ENCODE measurements at regions not wholly inside any gene's neighbourhood (a gene's known extent, or its start where the extent isn't known, plus 50 kb on each side); places are given as distances from the start of the nearest gene placed in this dataset.

DNA sequence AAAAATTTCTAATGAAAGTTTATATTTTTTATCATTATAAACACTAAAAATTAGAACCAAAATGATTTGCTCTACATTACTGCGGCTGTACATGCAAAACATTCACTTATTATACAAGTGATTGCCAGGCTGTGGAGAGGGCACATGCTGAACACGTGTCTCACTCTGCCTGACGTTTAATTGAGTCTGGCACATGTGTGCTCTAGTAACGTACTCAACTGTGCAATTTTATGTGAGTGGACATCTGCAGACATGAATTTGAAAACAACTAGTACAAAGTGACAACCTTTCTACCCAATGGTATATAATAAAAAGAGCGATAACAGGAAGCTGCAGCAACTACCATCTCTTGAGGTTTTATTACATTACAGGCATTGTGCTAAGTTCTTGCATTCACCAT lies 341.4 kb downstream of the KLF12 start:
- no peaks in the 10 kb centered on the region for H3K9me3 ChIP-seq (ENCODE audit: control insufficient read depth in 2 of 3, low read length in 3 of 3)
- ChIA-PET CTCF (no interaction called here), POLR2A (interaction anchor here (1.0 to 1.5 kb wide), 3 partner anchors 10 to 72 kb away, joined by 3 to 9 read pairs (median 3); no protein-coding TSS in a partner anchor)
- intact Hi-C loops (cut with micrococcal nuclease) = loop anchor here in 1 of 2 donors (2.0 kb wide), 2 partner anchors 16 kb away; no protein-coding TSS in a partner anchor
- peaks cover 11 to 47% (median 42%) of the 10 kb centered on the region in 5 donors for H3K36me3 Mint-ChIP-seq
- no peaks in the 10 kb centered on the region for H3K27me3 ChIP-seq (ENCODE audit: control insufficient read depth in 2 of 2, insufficient read depth in 2 of 2, low read length in 2 of 2)
- peak overlapping the region in 2 of 10 donors; percentile 5 to 34 for H3K4me3 Mint-ChIP-seq
- peaks cover 0 to 4% (median 0%) of the 10 kb centered on the region in 11 donors for H3K9me3 Mint-ChIP-seq
- H3K27ac ChIP-seq (ENCODE audit: low read depth, low read length) = no peak overlapping the region
- H3K4me3 ChIP-seq (ENCODE audit: low read length) = no peak overlapping the region
- peaks cover 0 to 70% (median 54%) of the 10 kb centered on the region in 7 donors for H3K4me1 Mint-ChIP-seq
- no peak for ATAC-seq
- H3K4me1 ChIP-seq (ENCODE audit: control insufficient read depth in 2 of 2, insufficient read depth in 2 of 2, low read length in 2 of 2) = peaks cover 0 to 7% of the 10 kb centered on the region in 2 donors
- H3K27me3 Mint-ChIP-seq = no peaks in the 10 kb centered on the region
- no peak for DNase-seq
- H3K27ac Mint-ChIP-seq = peak overlapping the region in 4 of 9 donors; percentile 23 to 75 (median 52)
- no peaks in the 10 kb centered on the region for H3K36me3 ChIP-seq (ENCODE audit: control insufficient read depth in 2 of 3, insufficient read depth in 3 of 3, low read length in 3 of 3)

- Mint-ChIP-seq H3K4me3 (no peak overlapping the region), H3K27ac (peak overlapping the region in 8 of 9 donors; percentile 6 to 87 (median 74)), H3K9me3 (peaks cover 0 to 9% (median 0%) of the 10 kb centered on the region in 11 donors), H3K36me3 (peaks cover 5 to 71% (median 56%) of the 10 kb centered on the region in 5 donors), H3K4me1 (peaks cover 0 to 58% (median 50%) of the 10 kb centered on the region in 7 donors), H3K27me3 (no peaks in the 10 kb centered on the region)
- Histone ChIP-seq H3K27ac (ENCODE audit: low read depth, low read length) (no peak overlapping the region), H3K27me3 (ENCODE audit: control insufficient read depth in 2 of 2, insufficient read depth in 2 of 2, low read length in 2 of 2) (no peaks in the 10 kb centered on the region), H3K9me3 (ENCODE audit: control insufficient read depth in 2 of 3, low read length in 3 of 3) (no peaks in the 10 kb centered on the region), H3K4me3 (ENCODE audit: low read length) (no peak overlapping the region), H3K4me1 (ENCODE audit: control insufficient read depth in 2 of 2, insufficient read depth in 2 of 2, low read length in 2 of 2) (no peaks in the 10 kb centered on the region), H3K36me3 (ENCODE audit: control insufficient read depth in 2 of 3, insufficient read depth in 3 of 3, low read length in 3 of 3) (peaks cover 0 to 8% (median 0%) of the 10 kb centered on the region in 3 experiments)
- ATAC-seq (no peak), DNase-seq (no peak)
- intact Hi-C loops (cut with micrococcal nuclease) = loop anchor here in 1 of 2 donors (2.0 kb wide), 1 partner anchor 16 kb away; no protein-coding TSS in a partner anchor
- ChIA-PET CTCF (interaction anchor here (0.8 kb wide), 1 partner anchor 27 kb away, joined by 3 read pairs; no protein-coding TSS in a partner anchor), POLR2A (interaction anchor here (0.7 to 1.0 kb wide), 2 partner anchors 10 to 35 kb away, joined by 3 read pairs; no protein-coding TSS in a partner anchor)
Observed at GRCh38 chr13:73782450-73783449, 351.5 kb downstream of the KLF12 start.

GRCh38 chr13:73781384-73781783 lies 352.8 kb downstream of the KLF12 start:
- CTCF ChIA-PET = no interaction called here
- Mint-ChIP-seq H3K27ac (peak overlapping the region in 3 of 9 donors; percentile 31 to 80 (median 45)), H3K9me3 (peaks cover 0 to 15% (median 5%) of the 10 kb centered on the region in 11 donors), H3K27me3 (no peaks in the 10 kb centered on the region), H3K36me3 (peaks cover 14 to 76% (median 61%) of the 10 kb centered on the region in 5 donors), H3K4me3 (no peak overlapping the region), H3K4me1 (peaks cover 0 to 64% (median 57%) of the 10 kb centered on the region in 7 donors)
- no peaks in the 10 kb centered on the region for H3K27me3 ChIP-seq (ENCODE audit: control insufficient read depth in 2 of 2, insufficient read depth in 2 of 2, low read length in 2 of 2)
- H3K27ac ChIP-seq (ENCODE audit: low read depth, low read length) = no peak overlapping the region
- no peak for ATAC-seq
- no peaks in the 10 kb centered on the region for H3K9me3 ChIP-seq (ENCODE audit: control insufficient read depth in 2 of 3, low read length in 3 of 3)
- intact Hi-C loops (cut with micrococcal nuclease) = no loop called here
- H3K4me1 ChIP-seq (ENCODE audit: control insufficient read depth in 2 of 2, insufficient read depth in 2 of 2, low read length in 2 of 2) = no peaks in the 10 kb centered on the region
- peaks cover 0 to 15% (median 0%) of the 10 kb centered on the region in 3 experiments for H3K36me3 ChIP-seq (ENCODE audit: control insufficient read depth in 2 of 3, insufficient read depth in 3 of 3, low read length in 3 of 3)
- POLR2A ChIA-PET = interaction anchor here (0.6 kb wide), 1 partner anchor 173 kb away, joined by 3 read pairs; no protein-coding TSS in a partner anchor
- no peak for DNase-seq
- no peak overlapping the region for H3K4me3 ChIP-seq (ENCODE audit: low read length)

DNA sequence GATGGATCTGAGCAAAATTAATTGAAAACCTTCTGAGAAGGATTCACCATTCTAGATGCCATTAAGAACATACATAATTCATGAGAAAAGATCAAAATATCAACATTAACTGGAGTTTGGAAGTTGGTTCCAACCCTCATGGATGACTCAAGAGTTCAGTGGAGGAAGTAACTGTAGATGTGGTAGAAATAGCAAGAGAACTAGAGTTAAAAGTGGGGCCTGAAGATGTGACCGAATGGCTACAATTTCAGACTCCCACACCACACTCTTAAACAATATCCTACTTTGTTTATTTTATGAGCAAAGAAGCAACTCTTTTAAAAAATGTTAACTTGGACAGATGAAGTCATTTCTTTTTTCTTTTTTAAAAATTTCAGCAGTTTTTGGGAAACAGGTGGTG lies 354.3 kb downstream of the KLF12 start:
- Mint-ChIP-seq H3K4me3 (no peak overlapping the region), H3K27ac (peak overlapping the region in 7 of 9 donors; percentile 11 to 75 (median 33)), H3K4me1 (peaks cover 0 to 53% (median 46%) of the 10 kb centered on the region in 7 donors), H3K36me3 (peaks cover 14 to 74% (median 53%) of the 10 kb centered on the region in 5 donors), H3K27me3 (no peaks in the 10 kb centered on the region), H3K9me3 (peaks cover 0 to 22% (median 7%) of the 10 kb centered on the region in 11 donors)
- Histone ChIP-seq H3K4me3 (ENCODE audit: low read length) (no peak overlapping the region), H3K9me3 (ENCODE audit: control insufficient read depth in 2 of 3, low read length in 3 of 3) (no peaks in the 10 kb centered on the region), H3K27me3 (ENCODE audit: control insufficient read depth in 2 of 2, insufficient read depth in 2 of 2, low read length in 2 of 2) (no peaks in the 10 kb centered on the region), H3K4me1 (ENCODE audit: control insufficient read depth in 2 of 2, insufficient read depth in 2 of 2, low read length in 2 of 2) (no peaks in the 10 kb centered on the region), H3K36me3 (ENCODE audit: control insufficient read depth in 2 of 3, insufficient read depth in 3 of 3, low read length in 3 of 3) (peaks cover 0 to 12% (median 0%) of the 10 kb centered on the region in 3 experiments), H3K27ac (ENCODE audit: low read depth, low read length) (no peak overlapping the region)
- intact Hi-C loops (cut with micrococcal nuclease) = no loop called here
- ChIA-PET CTCF (interaction anchor here (2.5 kb wide), 1 partner anchor 13 kb away, joined by 6 read pairs; no protein-coding TSS in a partner anchor), POLR2A (interaction anchor here (1.5 kb wide), 1 partner anchor 38 kb away, joined by 3 read pairs; no protein-coding TSS in a partner anchor)
- DNase-seq = no peak
- ATAC-seq = no peak

- CTCF ChIA-PET = interaction anchor here (0.6 to 2.5 kb wide), 4 partner anchors 9 to 75 kb away, joined by 3 to 6 read pairs (median 4); no protein-coding TSS in a partner anchor
- H3K4me1 Mint-ChIP-seq = peaks cover 0 to 49% (median 42%) of the 10 kb centered on the region in 7 donors
- H3K36me3 Mint-ChIP-seq = peaks cover 21 to 70% (median 54%) of the 10 kb centered on the region in 5 donors
- intact Hi-C loops (cut with micrococcal nuclease) = no loop called here
- Histone ChIP-seq H3K4me1 (ENCODE audit: control insufficient read depth in 2 of 2, insufficient read depth in 2 of 2, low read length in 2 of 2) (peaks cover 0 to 3% of the 10 kb centered on the region in 2 donors), H3K36me3 (ENCODE audit: control insufficient read depth in 2 of 3, insufficient read depth in 3 of 3, low read length in 3 of 3) (peaks cover 0 to 12% (median 0%) of the 10 kb centered on the region in 3 experiments), H3K27ac (ENCODE audit: low read depth, low read length) (no peak overlapping the region), H3K4me3 (ENCODE audit: low read length) (no peak overlapping the region), H3K27me3 (ENCODE audit: control insufficient read depth in 2 of 2, insufficient read depth in 2 of 2, low read length in 2 of 2) (no peaks in the 10 kb centered on the region), H3K9me3 (ENCODE audit: control insufficient read depth in 2 of 3, low read length in 3 of 3) (no peaks in the 10 kb centered on the region)
- ATAC-seq = no peak
- DNase-seq = no peak
- H3K4me3 Mint-ChIP-seq = no peak overlapping the region
- H3K9me3 Mint-ChIP-seq = peaks cover 3 to 32% (median 8%) of the 10 kb centered on the region in 11 donors
- POLR2A ChIA-PET = interaction anchor here (0.9 to 1.6 kb wide), 4 partner anchors 10 to 40 kb away, joined by 3 to 9 read pairs (median 3); no protein-coding TSS in a partner anchor
- H3K27ac Mint-ChIP-seq = peak overlapping the region in 5 of 9 donors; percentile 11 to 77 (median 22)
- no peaks in the 10 kb centered on the region for H3K27me3 Mint-ChIP-seq
Observed at GRCh38 chr13:73778242-73778864, 355.9 kb downstream of the KLF12 start.

- Histone ChIP-seq H3K27ac (ENCODE audit: low read depth, low read length) (no peak overlapping the region), H3K27me3 (ENCODE audit: control insufficient read depth in 2 of 2, insufficient read depth in 2 of 2, low read length in 2 of 2) (no peaks in the 10 kb centered on the region), H3K36me3 (ENCODE audit: control insufficient read depth in 2 of 3, insufficient read depth in 3 of 3, low read length in 3 of 3) (peaks cover 0 to 12% (median 0%) of the 10 kb centered on the region in 3 experiments), H3K4me3 (ENCODE audit: low read length) (no peak overlapping the region), H3K9me3 (ENCODE audit: control insufficient read depth in 2 of 3, low read length in 3 of 3) (no peaks in the 10 kb centered on the region), H3K4me1 (ENCODE audit: control insufficient read depth in 2 of 2, insufficient read depth in 2 of 2, low read length in 2 of 2) (peaks cover 0 to 8% of the 10 kb centered on the region in 2 donors)
- ChIA-PET CTCF (no interaction called here), POLR2A (no interaction called here)
- Mint-ChIP-seq H3K9me3 (peaks cover 3 to 44% (median 14%) of the 10 kb centered on the region in 11 donors), H3K36me3 (peaks cover 27 to 73% (median 57%) of the 10 kb centered on the region in 5 donors), H3K4me1 (peaks cover 0 to 51% (median 42%) of the 10 kb centered on the region in 7 donors), H3K27ac (peak overlapping the region in 8 of 9 donors; percentile 33 to 84 (median 54)), H3K4me3 (peak overlapping the region in 3 of 10 donors; percentile 4 to 18 (median 15)), H3K27me3 (no peaks in the 10 kb centered on the region)
- intact Hi-C loops (cut with micrococcal nuclease) = loop anchor here in 1 of 2 donors (2.0 kb wide), 1 partner anchor 16 kb away; no protein-coding TSS in a partner anchor
- ATAC-seq = no peak
- DNase-seq = no peak
Observed at GRCh38 chr13:73777134-73777533, 357.1 kb downstream of the KLF12 start.

All from naive thymus-derived CD4-positive, alpha-beta T cell (primary cell).